Adrenal gland (tissue), 9 donors: ENCODE measurements at regions not wholly inside any gene's neighbourhood (a gene's known extent, or its start where the extent isn't known, plus 50 kb on each side); places are given as distances from the start of the nearest gene placed in this dataset.

Source experiments
- DNase-seq, 7 donors: peaks; one replicate each; pipeline ENCODE4 v3.0.0-alpha.2; 2019 to 2020
- H3K27ac ChIP-seq, 5 donors: fragments of 200-600 bp; sonication (generic) in 4 of 5; 1 replicate in 3 of 5; 2 replicates in 2 of 5; pipeline versions ENCODE4 v1.5.1 to v1.8.0; 2016 to 2020; ENCODE audit warnings: mild to moderate bottlenecking in 1 of 5
- H3K27me3 ChIP-seq: fragments of 200-600 bp; 2 replicates; pipeline ENCODE4 v1.8.0; 2021
- H3K36me3 ChIP-seq, 2 donors: fragments of 200-600 bp; replicated peaks in 1 of 2; 1 replicate in 1 of 2; 2 replicates in 1 of 2; pipeline versions ENCODE4 v1.5.1 to v1.8.0; 2018 to 2022
- H3K4me1 ChIP-seq, 2 donors: fragments of 200-600 bp; replicated peaks in 1 of 2; 1 replicate in 1 of 2; 2 replicates in 1 of 2; pipeline versions ENCODE4 v1.5.1 to v1.8.0; 2018 to 2021
- H3K4me3 ChIP-seq, 4 donors: fragments of 200-600 bp; sonication (generic) in 3 of 4; one replicate each; pipeline ENCODE4 v1.5.1; 2016 to 2018
- H3K9me3 ChIP-seq, 3 donors: fragments of 200-600 bp; sonication (generic) in 1 of 3; replicated peaks in 1 of 3; 1 replicate in 2 of 3; 2 replicates in 1 of 3; pipeline versions ENCODE4 v1.5.1 to v1.8.0; 2016 to 2021
- POLR2A ChIP-seq, 2 donors: fragments of 450-650 bp; IDR thresholded peaks; one replicate each; pipeline ENCODE4 v1.6.1; 2017; ENCODE audit warnings: antibody characterized with exemption in 2 of 2, mild to moderate bottlenecking in 2 of 2, moderate library complexity in 1 of 2
- WGBS, 4 donors: extraction: QIAGEN DNeasy Blood & Tissue Kit in 2 of 4; methylation state at CpG; one replicate each; pipeline versions ENCODE4 v1.1.5 to v1.1.7; 2013 to 2017; 5-methylcytosine and 5-hydroxymethylcytosine counted together
- intact Hi-C, 2 donors: fragments of 100-400 bp; cut with DNase I; formaldehyde crosslinking; loops; one replicate each; pipeline versions ENCODE4 v1.14.1 to v1.15.0; 2022 to 2023
- TF ChIP-seq, protein P1 (sequence below), 6 experiments: fragments of 450-650 bp in 4 of 6; fragments of 200-600 bp in 2 of 6; sonication (generic) in 1 of 6; IDR thresholded peaks; 1 replicate in 5 of 6; 2 replicates in 1 of 6; pipeline versions ENCODE4 v1.5.1 to v1.8.0; 2016 to 2021; ENCODE audit warnings: antibody characterized with exemption in 6 of 6, mild to moderate bottlenecking in 2 of 6, moderate library complexity in 1 of 6
- donor health status: healthy with polysubstance abuse.
- donor health status: Bipolar disorder and iron deficiency.
- donor health status: DM: yes; HTN: yes; CAD: no.
- donor health status: DM: no; HTN: no; CAD: no.
- donor health status: DM: no; HTN: no; CAD: no.

- TF ChIP-seq POLR2A (IDR thresholded peaks at IDR 0.05): no peak
- TF ChIP-seq, protein P1, sequence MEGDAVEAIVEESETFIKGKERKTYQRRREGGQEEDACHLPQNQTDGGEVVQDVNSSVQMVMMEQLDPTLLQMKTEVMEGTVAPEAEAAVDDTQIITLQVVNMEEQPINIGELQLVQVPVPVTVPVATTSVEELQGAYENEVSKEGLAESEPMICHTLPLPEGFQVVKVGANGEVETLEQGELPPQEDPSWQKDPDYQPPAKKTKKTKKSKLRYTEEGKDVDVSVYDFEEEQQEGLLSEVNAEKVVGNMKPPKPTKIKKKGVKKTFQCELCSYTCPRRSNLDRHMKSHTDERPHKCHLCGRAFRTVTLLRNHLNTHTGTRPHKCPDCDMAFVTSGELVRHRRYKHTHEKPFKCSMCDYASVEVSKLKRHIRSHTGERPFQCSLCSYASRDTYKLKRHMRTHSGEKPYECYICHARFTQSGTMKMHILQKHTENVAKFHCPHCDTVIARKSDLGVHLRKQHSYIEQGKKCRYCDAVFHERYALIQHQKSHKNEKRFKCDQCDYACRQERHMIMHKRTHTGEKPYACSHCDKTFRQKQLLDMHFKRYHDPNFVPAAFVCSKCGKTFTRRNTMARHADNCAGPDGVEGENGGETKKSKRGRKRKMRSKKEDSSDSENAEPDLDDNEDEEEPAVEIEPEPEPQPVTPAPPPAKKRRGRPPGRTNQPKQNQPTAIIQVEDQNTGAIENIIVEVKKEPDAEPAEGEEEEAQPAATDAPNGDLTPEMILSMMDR (IDR thresholded peaks at IDR 0.05): no peak
- DNase-seq: no peak
- H3K27me3 ChIP-seq: no peaks in the 10 kb centered on the region
- no peaks in the 10 kb centered on the region for H3K4me1 ChIP-seq
- WGBS, 4 donors: 76 to 89% (median 82%) methylated on average over 2 of the region's 2 CpGs
- no peak overlapping the region for H3K27ac ChIP-seq
- H3K4me3 ChIP-seq: no peak overlapping the region
- intact Hi-C loops: no loop called here
- H3K36me3 ChIP-seq: no peaks in the 10 kb centered on the region
- no peaks in the 10 kb centered on the region for H3K9me3 ChIP-seq
These were observed 213.5 kb upstream of the FAM83B start for GRCh38 chr6:54632984-54633565.

DNA sequence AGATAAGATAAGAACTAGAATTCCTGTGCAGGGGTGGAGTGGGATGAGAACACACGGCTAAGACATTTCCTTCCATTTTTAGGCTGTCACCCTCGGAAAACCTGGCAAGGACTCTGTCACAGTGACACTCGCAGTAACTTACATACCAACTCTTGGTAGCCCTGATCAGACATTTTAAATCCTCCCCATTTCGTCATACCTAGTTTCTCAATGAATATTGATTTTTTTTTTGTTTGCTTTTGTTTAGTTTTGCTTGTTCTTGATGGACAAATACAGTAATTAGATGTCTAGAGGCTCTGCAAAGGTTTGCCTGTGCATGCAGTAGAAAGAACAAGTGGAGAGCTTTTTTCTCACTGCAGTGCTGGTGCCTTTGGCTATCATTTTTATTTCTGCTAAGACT, 213.0 kb upstream of the FAM83B start:
- Histone ChIP-seq H3K36me3 (no peaks in the 10 kb centered on the region), H3K9me3 (no peaks in the 10 kb centered on the region), H3K27me3 (no peaks in the 10 kb centered on the region), H3K4me3 (no peak overlapping the region), H3K4me1 (no peaks in the 10 kb centered on the region), H3K27ac (no peak overlapping the region)
- no peak for TF ChIP-seq POLR2A (IDR thresholded peaks at IDR 0.05)
- TF ChIP-seq, protein P1 (IDR thresholded peaks at IDR 0.05): no peak
- intact Hi-C loops: no loop called here
- DNase-seq: no peak
- WGBS, 4 donors: 52 to 79% (median 62%) methylated on average over 4 of the region's 4 CpGs

GRCh38 chr6:54640911-54641310, 205.7 kb upstream of the FAM83B start:
- Histone ChIP-seq H3K9me3 (no peaks in the 10 kb centered on the region), H3K4me3 (no peak overlapping the region), H3K36me3 (no peaks in the 10 kb centered on the region), H3K27ac (no peak overlapping the region), H3K4me1 (no peaks in the 10 kb centered on the region), H3K27me3 (no peaks in the 10 kb centered on the region)
- TF ChIP-seq, protein P1 (IDR thresholded peaks at IDR 0.05): no peak
- no peak for TF ChIP-seq POLR2A (IDR thresholded peaks at IDR 0.05)
- intact Hi-C loops: no loop called here
- no peak for DNase-seq
- WGBS, 4 donors: 57 to 66% (median 62%) methylated on average over 1 of the region's 1 CpG

- no peaks in the 10 kb centered on the region for H3K36me3 ChIP-seq
- TF ChIP-seq, protein P1 (IDR thresholded peaks at IDR 0.05): no peak
- TF ChIP-seq POLR2A (IDR thresholded peaks at IDR 0.05): no peak
- no peak overlapping the region for H3K4me3 ChIP-seq
- H3K27ac ChIP-seq: no peak overlapping the region
- H3K4me1 ChIP-seq: no peaks in the 10 kb centered on the region
- intact Hi-C loops: no loop called here
- H3K9me3 ChIP-seq: no peaks in the 10 kb centered on the region
- DNase-seq: no peak
- 38 to 49% (median 42%) methylated on average over 4 of the region's 4 CpGs for WGBS, 4 donors
- H3K27me3 ChIP-seq: no peaks in the 10 kb centered on the region
These were observed 200.3 kb upstream of the FAM83B start for GRCh38 chr6:54646069-54646950.
